ENCODE measurements at regions not wholly inside any gene's neighbourhood (a gene's known extent, or its start where the extent isn't known, plus 50 kb on each side); places are given as distances from the start of the nearest gene placed in this dataset.

DNA sequence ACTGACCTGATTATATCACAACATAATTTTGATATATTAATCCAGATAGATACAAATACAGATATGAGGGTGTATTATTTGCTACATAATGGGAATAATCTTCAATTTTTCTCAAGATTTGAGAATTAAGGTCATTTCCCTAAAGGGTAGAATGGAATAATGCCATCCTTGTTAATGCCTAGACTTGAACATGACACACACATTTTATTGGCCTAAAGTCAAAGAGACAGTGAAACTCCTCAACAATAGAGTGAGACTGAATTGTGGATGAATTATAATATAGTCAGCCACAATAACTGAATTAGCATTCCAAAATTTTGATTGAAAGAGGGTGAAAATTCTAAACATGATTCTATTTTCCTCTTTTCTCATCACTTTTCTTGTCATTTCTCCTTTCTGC is 506.0 kb upstream of the CDH2 start:
- no peak overlapping the region for H3K27ac ChIP-seq (ENCODE audit: low read length)
- TF ChIP-seq POLR2AphosphoS5 (IDR thresholded peaks at IDR 0.05; ENCODE audit: low read depth, low read length) = no peak
- TF ChIP-seq SIN3A (IDR thresholded peaks at IDR 0.05; ENCODE audit: borderline replicate concordance, insufficient read depth, low read depth, low read length) = no peak
- in situ Hi-C loops (cut with HindIII; ENCODE audit: low pct_unique_long_range_greater_than_20kb, low sequenced_read_pairs) (no loop called here), intact Hi-C loops (cut with micrococcal nuclease; ENCODE audit: unreplicated experiment) (no loop called here)
- ATAC-seq = no peak
- BruUV-seq (replicated peaks) = no TSS peak
- no peak overlapping the region for H3K4me3 ChIP-seq (ENCODE audit: low read depth in 2 of 2, low read length in 2 of 2)
- H3K9me3 ChIP-seq (ENCODE audit: control insufficient read depth, insufficient read depth, low read depth, low read length) = no peaks in the 10 kb centered on the region
- POLR2A ChIA-PET = no interaction called here
- H3K27me3 ChIP-seq (ENCODE audit: control insufficient read depth, insufficient read depth, low read length) = no peaks in the 10 kb centered on the region
- H3K36me3 ChIP-seq (ENCODE audit: control insufficient read depth, insufficient read depth, low read length) = no peaks in the 10 kb centered on the region
- no peaks in the 10 kb centered on the region for H3K4me1 ChIP-seq (ENCODE audit: control insufficient read depth, insufficient read depth, low read length)
- no peak for DNase-seq (ENCODE audit: low read depth, low spot score)
- CTCF ChIA-PET = interaction anchor here (0.6 kb wide), 1 partner anchor 159 kb away, joined by 3 read pairs; no protein-coding TSS in a partner anchor

GRCh38 chr18:28669165-28669564 is 492.2 kb upstream of the CDH2 start:
- DNase-seq (ENCODE audit: low read depth, low spot score) (no peak), ATAC-seq (no peak)
- no peaks in the 10 kb centered on the region for H3K27me3 ChIP-seq (ENCODE audit: control insufficient read depth, insufficient read depth, low read length)
- TF ChIP-seq SIN3A (IDR thresholded peaks at IDR 0.05; ENCODE audit: borderline replicate concordance, insufficient read depth, low read depth, low read length) = no peak
- TF ChIP-seq, protein P1, sequence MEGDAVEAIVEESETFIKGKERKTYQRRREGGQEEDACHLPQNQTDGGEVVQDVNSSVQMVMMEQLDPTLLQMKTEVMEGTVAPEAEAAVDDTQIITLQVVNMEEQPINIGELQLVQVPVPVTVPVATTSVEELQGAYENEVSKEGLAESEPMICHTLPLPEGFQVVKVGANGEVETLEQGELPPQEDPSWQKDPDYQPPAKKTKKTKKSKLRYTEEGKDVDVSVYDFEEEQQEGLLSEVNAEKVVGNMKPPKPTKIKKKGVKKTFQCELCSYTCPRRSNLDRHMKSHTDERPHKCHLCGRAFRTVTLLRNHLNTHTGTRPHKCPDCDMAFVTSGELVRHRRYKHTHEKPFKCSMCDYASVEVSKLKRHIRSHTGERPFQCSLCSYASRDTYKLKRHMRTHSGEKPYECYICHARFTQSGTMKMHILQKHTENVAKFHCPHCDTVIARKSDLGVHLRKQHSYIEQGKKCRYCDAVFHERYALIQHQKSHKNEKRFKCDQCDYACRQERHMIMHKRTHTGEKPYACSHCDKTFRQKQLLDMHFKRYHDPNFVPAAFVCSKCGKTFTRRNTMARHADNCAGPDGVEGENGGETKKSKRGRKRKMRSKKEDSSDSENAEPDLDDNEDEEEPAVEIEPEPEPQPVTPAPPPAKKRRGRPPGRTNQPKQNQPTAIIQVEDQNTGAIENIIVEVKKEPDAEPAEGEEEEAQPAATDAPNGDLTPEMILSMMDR (IDR thresholded peaks at IDR 0.05) = no peak
- TF ChIP-seq REST (IDR thresholded peaks at IDR 0.05; ENCODE audit: insufficient read depth in 1 of 2, low read depth in 2 of 2, low read length in 1 of 2) = no peak
- no peak for TF ChIP-seq POLR2AphosphoS5 (IDR thresholded peaks at IDR 0.05; ENCODE audit: low read depth, low read length)
- no peak for TF ChIP-seq TCF7L2 (IDR thresholded peaks at IDR 0.05; ENCODE audit: low read depth, low read length)
- ChIA-PET CTCF (no interaction called here), POLR2A (no interaction called here)
- in situ Hi-C loops (cut with HindIII; ENCODE audit: low pct_unique_long_range_greater_than_20kb, low sequenced_read_pairs) (no loop called here), intact Hi-C loops (cut with micrococcal nuclease; ENCODE audit: unreplicated experiment) (no loop called here)
- BruUV-seq (replicated peaks) = no TSS peak
- no peak overlapping the region for H3K4me3 ChIP-seq (ENCODE audit: low read depth in 2 of 2, low read length in 2 of 2)
- no peaks in the 10 kb centered on the region for H3K9me3 ChIP-seq (ENCODE audit: control insufficient read depth, insufficient read depth, low read depth, low read length)
- no peak overlapping the region for H3K27ac ChIP-seq (ENCODE audit: low read length)
- no peaks in the 10 kb centered on the region for H3K4me1 ChIP-seq (ENCODE audit: control insufficient read depth, insufficient read depth, low read length)
- H3K36me3 ChIP-seq (ENCODE audit: control insufficient read depth, insufficient read depth, low read length) = no peaks in the 10 kb centered on the region

DNA sequence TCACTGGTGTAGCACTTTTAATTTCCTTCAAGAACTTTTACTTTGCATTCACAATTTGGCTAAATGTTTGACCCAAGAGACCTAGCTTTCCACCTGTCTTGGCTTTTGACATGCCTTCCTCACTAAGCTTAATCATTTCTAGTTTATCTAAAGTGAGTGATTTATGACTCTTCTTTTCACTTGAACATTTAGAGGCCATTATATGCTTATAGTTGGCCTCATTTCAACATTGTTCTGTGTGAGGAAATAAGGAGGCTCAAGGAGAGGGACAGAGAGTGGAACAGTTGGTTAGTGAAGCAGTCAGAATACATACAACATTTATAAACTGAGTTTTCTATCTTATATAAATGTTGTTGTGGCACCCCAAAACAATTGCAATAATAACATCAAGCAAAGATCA is 489.3 kb upstream of the CDH2 start:
- intact Hi-C loops (cut with micrococcal nuclease; ENCODE audit: unreplicated experiment) (no loop called here), in situ Hi-C loops (cut with HindIII; ENCODE audit: low pct_unique_long_range_greater_than_20kb, low sequenced_read_pairs) (no loop called here)
- H3K36me3 ChIP-seq (ENCODE audit: control insufficient read depth, insufficient read depth, low read length) = no peaks in the 10 kb centered on the region
- DNase-seq (ENCODE audit: low read depth, low spot score) = no peak
- ATAC-seq = no peak
- H3K27me3 ChIP-seq (ENCODE audit: control insufficient read depth, insufficient read depth, low read length) = no peaks in the 10 kb centered on the region
- POLR2A ChIA-PET = no interaction called here
- no peak overlapping the region for H3K27ac ChIP-seq (ENCODE audit: low read length)
- CTCF ChIA-PET = no interaction called here
- BruUV-seq (replicated peaks) = no TSS peak
- H3K4me3 ChIP-seq (ENCODE audit: low read depth in 2 of 2, low read length in 2 of 2) = no peak overlapping the region
- H3K9me3 ChIP-seq (ENCODE audit: control insufficient read depth, insufficient read depth, low read depth, low read length) = no peaks in the 10 kb centered on the region
- TF ChIP-seq REST (IDR thresholded peaks at IDR 0.05; ENCODE audit: insufficient read depth in 1 of 2, low read depth in 2 of 2, low read length in 1 of 2) (no peak), TCF7L2 (IDR thresholded peaks at IDR 0.05; ENCODE audit: low read depth, low read length) (no peak), SIN3A (IDR thresholded peaks at IDR 0.05; ENCODE audit: borderline replicate concordance, insufficient read depth, low read depth, low read length) (no peak), POLR2AphosphoS5 (IDR thresholded peaks at IDR 0.05; ENCODE audit: low read depth, low read length) (no peak)
- TF ChIP-seq, protein P1 (IDR thresholded peaks at IDR 0.05) = no peak
- H3K4me1 ChIP-seq (ENCODE audit: control insufficient read depth, insufficient read depth, low read length) = no peaks in the 10 kb centered on the region

Data from Panc1 (cell line).